ENCODE measurements at regions not wholly inside any gene's neighbourhood (a gene's known extent, or its start where the extent isn't known, plus 50 kb on each side); places are given as distances from the start of the nearest gene placed in this dataset.

GRCh38 chrX:17294561-17294960 lies 80.4 kb upstream of the NHS start (continued):
- no peak for TF ChIP-seq ZNF462 (CRISPR knock-in tag; IDR thresholded peaks at IDR 0.05)
- TF ChIP-seq STAT1 (IDR thresholded peaks at IDR 0.05; ENCODE audit: unreplicated experiment), result no peak

- DNase-seq (ENCODE audit: low spot score), result no peak
- H3K4me2 ChIP-seq, result no peak overlapping the region
- ATAC-seq, result no peak
- H3K36me3 Mint-ChIP-seq (ENCODE audit: low read depth), result no peaks in the 10 kb centered on the region
- no peaks in the 10 kb centered on the region for H4K20me1 ChIP-seq (replicated peaks; ENCODE audit: insufficient read depth)
- H3K9me3 Mint-ChIP-seq, result no peaks in the 10 kb centered on the region
- TF ChIP-seq ZNF462 (CRISPR knock-in tag; IDR thresholded peaks at IDR 0.05) (no peak), CREB1 (CRISPR knock-in tag; IDR thresholded peaks at IDR 0.05; ENCODE audit: low read depth) (no peak)
- H3K9me2 ChIP-seq (ENCODE audit: insufficient read depth), result no peaks in the 10 kb centered on the region
- no peak overlapping the region for H3K4me3 Mint-ChIP-seq
- no peaks in the 10 kb centered on the region for H3F3A ChIP-seq (replicated peaks; ENCODE audit: low read depth)
- H3K27ac ChIP-seq (ENCODE audit: low read depth), result no peak overlapping the region
- no peaks in the 10 kb centered on the region for H3K79me2 ChIP-seq (replicated peaks; ENCODE audit: insufficient read depth)
- H3K27me3 Mint-ChIP-seq (ENCODE audit: insufficient read depth, low read depth, poor library complexity), result no peaks in the 10 kb centered on the region
- H3K27ac Mint-ChIP-seq, result no peak overlapping the region
- H3K4me3 ChIP-seq, result no peak overlapping the region
- peaks cover 10% of the 10 kb centered on the region for H3K4me1 ChIP-seq (ENCODE audit: insufficient read depth)
- peaks cover 15% of the 10 kb centered on the region for H3K4me1 Mint-ChIP-seq
- H3K36me3 ChIP-seq (ENCODE audit: insufficient read depth), result no peaks in the 10 kb centered on the region
- H3K27me3 ChIP-seq (ENCODE audit: insufficient read depth), result no peaks in the 10 kb centered on the region
- H2AFZ ChIP-seq, result no peak overlapping the region
These were observed 79.2 kb upstream of the NHS start for GRCh38 chrX:17295791-17296190.

Data from GM23338 (cell line).